Endothelial cell of umbilical vein (primary cell): ENCODE measurements at regions not wholly inside any gene's neighbourhood (a gene's known extent, or its start where the extent isn't known, plus 50 kb on each side); places are given as distances from the start of the nearest gene placed in this dataset.

Source experiments
- BruUV-seq: library from RNA; stranded (reverse); fragments of 400-500 nt; replicated peaks from 2 replicates; lab custom pipeline; 2021; lab: Mats Ljungman, UMichigan
- CTCF ChIA-PET: fragments of 300-600, 350-600 bp; sonication (Branson Sonifier 250); formaldehyde crosslinking; loops from one replicate; lab custom pipeline; 2021; ENCODE audit warnings: antibody characterized with exemption, inconsistent platforms; lab: Charles Lee
- POLR2A ChIA-PET: fragments of 300-600, 350-600 bp; sonication (Branson Sonifier 250); formaldehyde crosslinking; loops from one replicate; lab custom pipeline; 2021; ENCODE audit warnings: antibody characterized with exemption, inconsistent platforms; lab: Charles Lee
- DNase-seq: peaks from one replicate; pipeline ENCODE4 v3.0.0-alpha.2; 2011; ENCODE audit warnings: low read depth, low spot score
- FAIRE-seq: peaks from 2 replicates; lab custom pipeline; 2011; peaks lifted over from hg19 to GRCh38; lab: Jason Lieb, UNC
- H2AFZ ChIP-seq: 2 replicates; pipeline ENCODE4 v1.6.0; 2012; ENCODE audit warnings: low read depth, low read length, control low read depth, inconsistent platforms
- H3K27ac ChIP-seq: 2 replicates; pipeline ENCODE4 v1.5.1; 2011; ENCODE audit warnings: low read depth, mild to moderate bottlenecking, control low read depth, low read length, moderate library complexity; ENCODE audit not compliant: insufficient read depth
- H3K27me3 ChIP-seq, 2 experiments: 2 replicates each; pipeline versions ENCODE4 v1.6.0 to v1.6.1; 2011; ENCODE audit warnings: low read length in 2 of 2, mixed read lengths in 1 of 2; ENCODE audit not compliant: control insufficient read depth in 2 of 2, insufficient read depth in 2 of 2
- H3K36me3 ChIP-seq, 2 experiments: 2 replicates in 1 of 2; 3 replicates in 1 of 2; pipeline ENCODE4 v1.5.1; 2011; ENCODE audit warnings: low read length in 2 of 2, mild to moderate bottlenecking in 1 of 2, moderate library complexity in 1 of 2; ENCODE audit not compliant: control insufficient read depth in 2 of 2, insufficient read depth in 2 of 2; ENCODE audit errors: extremely low read depth in 1 of 2
- H3K4me1 ChIP-seq: 3 replicates; pipeline ENCODE4 v1.5.1; 2011; ENCODE audit warnings: mild to moderate bottlenecking, low read length; ENCODE audit not compliant: control insufficient read depth, insufficient read depth; ENCODE audit errors: extremely low read depth
- H3K4me2 ChIP-seq: 2 replicates; pipeline ENCODE4 v1.6.1; 2011; ENCODE audit warnings: low read length, control low read depth, mixed read lengths; ENCODE audit not compliant: insufficient read depth
- H3K4me3 ChIP-seq, 3 experiments: fragments of 200-600 bp in 1 of 3; sonication (generic), shearing (Covaris generic) in 1 of 3; replicated peaks in 1 of 3; 2 replicates each; pipeline ENCODE4 v1.5.1; 2011 to 2016; ENCODE audit warnings: control low read depth in 3 of 3, low read length in 3 of 3, mild to moderate bottlenecking in 2 of 3, inconsistent platforms in 1 of 3, low read depth in 1 of 3, moderate library complexity in 1 of 3; ENCODE audit not compliant: insufficient read depth in 1 of 3
- H3K79me2 ChIP-seq: 2 replicates; pipeline ENCODE4 v1.6.0; 2012; ENCODE audit warnings: low read length, inconsistent platforms; ENCODE audit not compliant: control insufficient read depth, insufficient read depth
- H3K9ac ChIP-seq: replicated peaks from 2 replicates; pipeline ENCODE3; 2011; ENCODE audit warnings: low read length, control low read depth; ENCODE audit not compliant: insufficient read depth; ENCODE audit errors: extremely low read depth
- H3K9me1 ChIP-seq: replicated peaks from 3 replicates; pipeline ENCODE4 v1.6.0; 2011; ENCODE audit warnings: mild to moderate bottlenecking, low read length; ENCODE audit not compliant: control insufficient read depth, insufficient read depth; ENCODE audit errors: extremely low read depth
- H3K9me3 ChIP-seq: replicated peaks from 2 replicates; pipeline ENCODE4 v1.5.1; 2012; ENCODE audit warnings: low read length, inconsistent platforms; ENCODE audit not compliant: control insufficient read depth, insufficient read depth
- H4K20me1 ChIP-seq: replicated peaks from 2 replicates; pipeline ENCODE3; 2011; ENCODE audit warnings: mild to moderate bottlenecking, low read length; ENCODE audit not compliant: control insufficient read depth, insufficient read depth; ENCODE audit errors: extremely low read depth
- CTCF ChIP-seq, 2 donors: IDR thresholded peaks; 1 replicate in 1 of 2; 2 replicates in 1 of 2; pipeline ENCODE4 v1.5.1; 2011; ENCODE audit warnings: low read length in 2 of 2, mild to moderate bottlenecking in 2 of 2, moderate library complexity in 2 of 2, control low read depth in 1 of 2, inconsistent platforms in 1 of 2, low read depth in 1 of 2; ENCODE audit not compliant: insufficient read depth in 1 of 2; ENCODE audit errors: extremely low read depth in 1 of 2
- FOS ChIP-seq: IDR thresholded peaks from 2 replicates; pipeline ENCODE4 v1.6.1; 2011; ENCODE audit warnings: mild to moderate bottlenecking, low read length, moderate library complexity, borderline replicate concordance; ENCODE audit not compliant: insufficient read depth
- GATA2 ChIP-seq: IDR thresholded peaks from 2 replicates; pipeline ENCODE4 v1.7.0; 2011; ENCODE audit warnings: low read depth, mild to moderate bottlenecking, moderate library complexity, mixed read lengths, low read length; ENCODE audit not compliant: insufficient read length, insufficient read depth
- JUN ChIP-seq: IDR thresholded peaks from 2 replicates; pipeline ENCODE4 v1.6.1; 2011; ENCODE audit warnings: borderline replicate concordance, low read depth; ENCODE audit not compliant: insufficient read length, insufficient read depth
- MAX ChIP-seq: IDR thresholded peaks from 2 replicates; pipeline ENCODE4 v1.6.1; 2011; ENCODE audit not compliant: insufficient read depth, insufficient read length
- POLR2AphosphoS5 ChIP-seq: IDR thresholded peaks from 2 replicates; pipeline ENCODE4 v1.6.1; 2012; ENCODE audit warnings: low read depth, mild to moderate bottlenecking, control low read depth, low read length, moderate library complexity; ENCODE audit not compliant: insufficient read depth
- dilution Hi-C: fragments of 300-500 bp; cut with MboI; formaldehyde crosslinking; loops from one replicate; pipeline ENCODE4 v1.15.0; 2019; ENCODE audit warnings: low sequenced_read_pairs; ENCODE audit not compliant: extremely low pct_ligation_motif_present
- intact Hi-C: fragments of 100-400 bp; cut with micrococcal nuclease; formaldehyde crosslinking; loops from one replicate; pipeline ENCODE4 v1.10.0; 2022

GRCh38 chr5:24819841-24820240 lies 175.1 kb upstream of the CDH10 start:
- dilution Hi-C loops (no loop called here), intact Hi-C loops (no loop called here)
- DNase-seq = no peak
- no peak overlapping the region for H3K9ac ChIP-seq
- POLR2A ChIA-PET = no interaction called here
- no peaks in the 10 kb centered on the region for H3K36me3 ChIP-seq
- no peak for TF ChIP-seq FOS
- TF ChIP-seq MAX = no peak
- TF ChIP-seq JUN = no peak
- H3K4me1 ChIP-seq = no peaks in the 10 kb centered on the region
- no peaks in the 10 kb centered on the region for H3K9me1 ChIP-seq
- H3K27me3 ChIP-seq = no peaks in the 10 kb centered on the region
- H4K20me1 ChIP-seq = no peaks in the 10 kb centered on the region
- H3K9me3 ChIP-seq = peaks cover 3% of the 10 kb centered on the region
- no peaks in the 10 kb centered on the region for H3K79me2 ChIP-seq
- CTCF ChIA-PET = no interaction called here
- BruUV-seq = no TSS peak
- H3K27ac ChIP-seq = no peak overlapping the region
- no peak overlapping the region for H2AFZ ChIP-seq
- no peak overlapping the region for H3K4me3 ChIP-seq
- no peak for FAIRE-seq
- no peak overlapping the region for H3K4me2 ChIP-seq

- no peak for TF ChIP-seq GATA2
- no peak for TF ChIP-seq POLR2AphosphoS5
- no peak for TF ChIP-seq CTCF (IDR thresholded peaks at IDR 0.05; ENCODE audit: extremely low read depth in 1 of 2, insufficient read depth in 1 of 2, low read depth in 1 of 2, low read length in 2 of 2)
- no peak for TF ChIP-seq MAX
- dilution Hi-C loops = no loop called here
- Histone ChIP-seq H3K79me2 (no peaks in the 10 kb centered on the region), H3K9me3 (no peaks in the 10 kb centered on the region), H3K9ac (no peak overlapping the region), H2AFZ (no peak overlapping the region), H3K4me2 (no peak overlapping the region), H3K9me1 (no peaks in the 10 kb centered on the region), H3K4me1 (no peaks in the 10 kb centered on the region), H3K4me3 (no peak overlapping the region), H3K36me3 (no peaks in the 10 kb centered on the region), H4K20me1 (no peaks in the 10 kb centered on the region), H3K27ac (no peak overlapping the region), H3K27me3 (no peaks in the 10 kb centered on the region)
- FAIRE-seq (no peak), DNase-seq (no peak)
- BruUV-seq = no TSS peak
- CTCF ChIA-PET = no interaction called here
- POLR2A ChIA-PET = no interaction called here
- intact Hi-C loops = no loop called here
These were observed 173.2 kb upstream of the CDH10 start for GRCh38 chr5:24817966-24818365.
